NCI-H1930 (cell line): ENCODE measurements at regions not wholly inside any gene's neighbourhood (a gene's known extent, or its start where the extent isn't known, plus 50 kb on each side); places are given as distances from the start of the nearest gene placed in this dataset.
"Not testable (repeated sequence)": the region's sequence is repeated elsewhere in the genome, so short reads cannot be mapped to it uniquely, and the experiment has no call there.

Source experiments
- DNase-seq, 2 experiments: peaks; one replicate each; lab custom pipeline; 2025; lab: John Stamatoyannopoulos, UW

- no peak for DNase-seq
Observed at GRCh38 chr4:188663369-188663768, 524.1 kb downstream of the TRIML1 start.

- no peak for DNase-seq
Observed at GRCh38 chr4:188665491-188666457, 526.5 kb downstream of the TRIML1 start.

- DNase-seq, result not testable (repeated sequence)
Observed at GRCh38 chr4:188678691-188679090, 539.5 kb downstream of the TRIML1 start.

- no peak for DNase-seq
Observed at GRCh38 chr4:188680004-188680666, 540.9 kb downstream of the TRIML1 start.

GRCh38 chr4:188680667-188681063 lies 541.4 kb downstream of the TRIML1 start:
- DNase-seq, result no peak

- no peak for DNase-seq
Observed at GRCh38 chr4:188682321-188682720, 543.1 kb downstream of the TRIML1 start.

- no peak for DNase-seq
Observed at GRCh38 chr4:188683571-188683970, 544.3 kb downstream of the TRIML1 start.

- DNase-seq, result no peak
Observed at GRCh38 chr4:188688956-188689355, 549.7 kb downstream of the TRIML1 start.

GRCh38 chr4:188691811-188692210 lies 552.6 kb downstream of the TRIML1 start:
- no peak for DNase-seq

GRCh38 chr4:188695261-188695660 lies 556.0 kb downstream of the TRIML1 start:
- no peak for DNase-seq

- no peak for DNase-seq
Observed at GRCh38 chr4:188697243-188697642, 558.0 kb downstream of the TRIML1 start.

- no peak for DNase-seq
Observed at GRCh38 chr4:188701952-188702351, 562.7 kb downstream of the TRIML1 start.

- DNase-seq, result no peak
Observed at GRCh38 chr4:188704288-188704687, 565.0 kb downstream of the TRIML1 start.

GRCh38 chr4:188707036-188707435 lies 567.8 kb downstream of the TRIML1 start:
- no peak for DNase-seq

- no peak for DNase-seq
Observed at GRCh38 chr4:188714501-188714900, 575.3 kb downstream of the TRIML1 start.

GRCh38 chr4:188714907-188715306 lies 575.7 kb downstream of the TRIML1 start:
- no peak for DNase-seq

- no peak for DNase-seq
Observed at GRCh38 chr4:188717661-188718060, 578.4 kb downstream of the TRIML1 start.

- DNase-seq, result no peak
Observed at GRCh38 chr4:188719794-188720193, 580.6 kb downstream of the TRIML1 start.

GRCh38 chr4:188722911-188723310 lies 583.7 kb downstream of the TRIML1 start:
- no peak for DNase-seq

- no peak for DNase-seq
Observed at GRCh38 chr4:188727746-188728145, 588.5 kb downstream of the TRIML1 start.

- no peak for DNase-seq
Observed at GRCh38 chr4:188728359-188728758, 589.1 kb downstream of the TRIML1 start.

- DNase-seq, result no peak
Observed at GRCh38 chr4:188732131-188732530, 592.9 kb downstream of the TRIML1 start.

GRCh38 chr4:188735082-188735481 lies 595.8 kb downstream of the TRIML1 start:
- DNase-seq, result no peak
